GM12873 (cell line): ENCODE measurements at regions not wholly inside any gene's neighbourhood (a gene's known extent, or its start where the extent isn't known, plus 50 kb on each side); places are given as distances from the start of the nearest gene placed in this dataset.

Experiments
- CTCF ChIP-seq: IDR thresholded peaks from 2 replicates; pipeline ENCODE4 v1.5.1; 2012; ENCODE audit warnings: low read depth, mild to moderate bottlenecking, moderate library complexity, low read length, control low read depth; ENCODE audit not compliant: insufficient read depth; ENCODE audit errors: missing control alignments

GRCh38 chr4:180153587-180153986 lies 2089.6 kb upstream of the TENM3 start:
- no peak for TF ChIP-seq CTCF

GRCh38 chr4:180156684-180157083 lies 2086.5 kb upstream of the TENM3 start:
- TF ChIP-seq CTCF, result no peak

- no peak for TF ChIP-seq CTCF
Observed at GRCh38 chr4:180160195-180160983, 2082.8 kb upstream of the TENM3 start.

GRCh38 chr4:180164799-180165198 lies 2078.4 kb upstream of the TENM3 start:
- no peak for TF ChIP-seq CTCF

DNA sequence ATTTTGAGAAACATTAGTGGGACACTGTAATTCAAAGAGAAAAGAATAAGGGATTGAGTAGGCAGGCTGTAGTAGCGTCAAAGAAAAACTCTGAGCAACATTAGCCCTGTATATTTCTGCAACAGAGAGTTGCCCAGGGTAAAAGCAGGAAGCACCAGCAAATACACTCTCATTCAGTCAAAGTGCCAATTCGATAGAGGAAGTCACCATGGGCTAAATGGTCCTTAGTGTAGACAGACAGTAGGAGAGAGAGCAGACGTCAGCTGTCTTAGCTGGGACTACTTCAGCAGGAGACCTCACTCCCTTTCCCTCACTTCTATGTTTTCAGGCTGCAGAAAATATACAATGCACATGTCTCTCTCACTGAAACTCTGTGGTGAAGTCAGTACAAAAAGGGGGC lies 2073.8 kb upstream of the TENM3 start:
- TF ChIP-seq CTCF, result no peak

DNA sequence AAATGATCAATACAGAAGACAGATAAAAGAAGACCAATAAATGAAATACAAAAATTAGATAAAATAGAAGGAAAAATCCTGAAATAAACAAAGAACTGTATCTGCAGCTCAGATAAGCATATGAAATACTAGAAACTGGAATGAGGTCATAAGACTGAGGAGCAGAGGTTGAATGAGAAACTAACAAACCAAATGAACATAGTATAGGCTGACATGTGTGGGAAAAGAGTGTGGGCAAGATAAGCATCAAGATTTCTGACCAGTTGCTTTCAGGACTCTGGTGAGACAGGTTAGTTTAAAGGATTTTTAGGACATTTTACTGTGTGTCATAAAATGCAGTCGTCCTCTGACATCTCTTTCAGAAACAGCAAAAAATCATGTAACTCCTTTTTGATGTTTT lies 2073.2 kb upstream of the TENM3 start:
- no peak for TF ChIP-seq CTCF

GRCh38 chr4:180179146-180179545 lies 2064.1 kb upstream of the TENM3 start:
- TF ChIP-seq CTCF, result no peak
